K562 (cell line): ENCODE measurements at regions not wholly inside any gene's neighbourhood (a gene's known extent, or its start where the extent isn't known, plus 50 kb on each side); places are given as distances from the start of the nearest gene placed in this dataset.
A peak's percentile ranks its signal among the peaks of the same experiment; 100 is the strongest.

ENCODE experiments used
- ATAC-seq: fragments of 200-7000 bp; cut with Tn5 transposase; 3 replicates; pipeline ENCODE4 v1.9.1; 2020; ENCODE audit warnings: moderate library complexity
- BruUV-seq: library from RNA; stranded (reverse); fragments of 400-500 nt; replicated peaks from 2 replicates; lab custom pipeline; 2021; lab: Mats Ljungman, UMichigan
- CTCF ChIA-PET: fragments of 300-600 bp; formaldehyde crosslinking; extraction: SDS; loops from one replicate; lab custom pipeline; 2021; ENCODE audit warnings: low intra/inter-chr PET ratio; lab: Yijun Ruan, JAX
- POLR2A ChIA-PET: fragments of 300-600, 350-650 bp; sonication (Branson Sonifier 250); formaldehyde crosslinking; extraction: SDS; loops from one replicate; lab custom pipeline; 2021; ENCODE audit warnings: antibody characterized with exemption, inconsistent platforms; lab: Yijun Ruan, JAX
- DNase-seq, 4 experiments: peaks; one replicate each; pipeline versions ENCODE4 v3.0.0 to v3.0.0-alpha.2; 2011 to 2018; ENCODE audit warnings: low spot score in 3 of 4, mixed read lengths in 3 of 4; ENCODE audit errors: extremely low read depth in 1 of 4
- FAIRE-seq: peaks from 2 replicates; lab custom pipeline; 2011; peaks lifted over from hg19 to GRCh38; lab: Jason Lieb, UNC
- H2AFZ ChIP-seq: 2 replicates; pipeline ENCODE4 v1.6.0; 2011; ENCODE audit warnings: low read depth, low read length, control low read depth, inconsistent platforms
- H3K27ac ChIP-seq: fragments of 200-600 bp; 3 replicates; pipeline ENCODE4 v1.8.0; 2011; ENCODE audit warnings: low read depth, mild to moderate bottlenecking, control low read depth, inconsistent platforms, low read length, moderate library complexity, mixed read lengths; ENCODE audit errors: extremely low read depth
- H3K27me3 ChIP-seq, 2 experiments: fragments of 300-600 bp in 1 of 2; 2 replicates in 1 of 2; 3 replicates in 1 of 2; pipeline versions ENCODE4 v1.6.0 to v1.8.0; 2011; ENCODE audit warnings: inconsistent platforms in 2 of 2, low read length in 2 of 2, mild to moderate bottlenecking in 1 of 2, mixed read lengths in 1 of 2, moderate library complexity in 1 of 2; ENCODE audit not compliant: control insufficient read depth in 2 of 2, insufficient read depth in 2 of 2
- H3K36me3 ChIP-seq: fragments of 300-600 bp; 3 replicates; pipeline ENCODE4 v1.8.0; 2011; ENCODE audit warnings: mild to moderate bottlenecking, low read length, inconsistent platforms; ENCODE audit not compliant: control insufficient read depth, insufficient read depth
- H3K4me1 ChIP-seq, 2 experiments: fragments of 200-600 bp in 1 of 2; replicated peaks in 1 of 2; 2 replicates in 1 of 2; 3 replicates in 1 of 2; pipeline versions ENCODE4 v1.5.1 to v1.8.0; 2011; ENCODE audit warnings: inconsistent platforms in 2 of 2, low read length in 2 of 2, mild to moderate bottlenecking in 1 of 2, mixed read lengths in 1 of 2, moderate library complexity in 1 of 2; ENCODE audit not compliant: control insufficient read depth in 2 of 2, insufficient read depth in 2 of 2
- H3K4me2 ChIP-seq: 2 replicates; pipeline ENCODE4 v1.6.1; 2011; ENCODE audit warnings: low read length, control low read depth, inconsistent platforms, mixed read lengths; ENCODE audit not compliant: insufficient read depth
- H3K4me3 ChIP-seq: fragments of 200-600 bp; sonication (generic), shearing (Covaris generic); 2 replicates; pipeline ENCODE4 v1.5.1; 2016; ENCODE audit warnings: control low read depth, inconsistent platforms
- H3K79me2 ChIP-seq: fragments of 200-600 bp; 3 replicates; pipeline ENCODE4 v1.8.0; 2011; ENCODE audit warnings: low read length, inconsistent platforms; ENCODE audit not compliant: control insufficient read depth, insufficient read depth
- H3K9ac ChIP-seq, 2 experiments: 2 replicates each; pipeline versions ENCODE4 v1.6.0 to v1.6.1; 2011; ENCODE audit warnings: low read depth in 2 of 2, low read length in 2 of 2, control low read depth in 1 of 2, inconsistent platforms in 1 of 2, mild to moderate bottlenecking in 1 of 2, mixed read lengths in 1 of 2; ENCODE audit not compliant: insufficient read depth in 1 of 2
- H3K9me1 ChIP-seq: one replicate; pipeline ENCODE4 v1.6.0; 2011; ENCODE audit warnings: inconsistent platforms, mild to moderate bottlenecking, low read length, moderate library complexity; ENCODE audit not compliant: control insufficient read depth, insufficient read depth
- H3K9me3 ChIP-seq: replicated peaks from 2 replicates; pipeline ENCODE4 v1.5.1; 2011; ENCODE audit warnings: low read depth, low read length, inconsistent platforms; ENCODE audit not compliant: control insufficient read depth, insufficient read depth
- H4K20me1 ChIP-seq: replicated peaks from 2 replicates; pipeline ENCODE4 v1.6.1; 2011; ENCODE audit warnings: low read length, inconsistent platforms, mixed read lengths; ENCODE audit not compliant: control insufficient read depth, insufficient read depth
- ATF1 ChIP-seq, 2 experiments: fragments of 450-650 bp in 1 of 2; IDR thresholded peaks; 2 replicates each; pipeline ENCODE4 v1.6.1; 2016; ENCODE audit warnings: missing compliant biosample characterization in 1 of 2, missing genetic modification characterization in 1 of 2
- HSF4 ChIP-seq: fragments of 250-450 bp; sonication (Bioruptor Pico); IDR thresholded peaks from 2 replicates; pipeline ENCODE4 v2.1.2; 2022; ENCODE audit warnings: mild to moderate bottlenecking, moderate library complexity, borderline replicate concordance
- IRF2 ChIP-seq: sonication (generic); formaldehyde crosslinking; IDR thresholded peaks from 2 replicates; pipeline ENCODE4 v1.8.1; 2022; ENCODE audit warnings: mild to moderate bottlenecking, missing genetic modification reagents
- KLF10 ChIP-seq: fragments of 250-450 bp; sonication (Bioruptor Pico); IDR thresholded peaks from 2 replicates; pipeline ENCODE4 v1.6.1; 2021; ENCODE audit warnings: matching md5 sums
- MAFK ChIP-seq: IDR thresholded peaks from 2 replicates; pipeline ENCODE4 v1.6.1; 2011; ENCODE audit warnings: low read length, improper control_type of control experiment
- NR1H2 ChIP-seq: sonication (generic); formaldehyde crosslinking; IDR thresholded peaks from 2 replicates; pipeline ENCODE4 v1.4.0; 2020; ENCODE audit warnings: mild to moderate bottlenecking, missing genetic modification reagents
- STAT5A ChIP-seq: IDR thresholded peaks from 2 replicates; pipeline ENCODE4 v1.6.1; 2012; ENCODE audit warnings: low read length, inconsistent platforms, borderline replicate concordance
- TRIM28 ChIP-seq: fragments of 450-650 bp; IDR thresholded peaks from 2 replicates; pipeline ENCODE4 v1.6.1; 2017
- ZBTB8A ChIP-seq: fragments of 450-650 bp; IDR thresholded peaks from 2 replicates; pipeline ENCODE4 v1.6.1; 2018; ENCODE audit warnings: mild to moderate bottlenecking, moderate library complexity; ENCODE audit not compliant: partially characterized antibody
- ZKSCAN1 ChIP-seq: fragments of 150-350 bp; IDR thresholded peaks from 2 replicates; pipeline ENCODE4 v1.6.1; 2016; ENCODE audit warnings: low read depth, low read length
- WGBS: fragments of 100-300 bp; shearing (Covaris generic); methylation state at CpG from one replicate; pipeline ENCODE4 v1.1.6; 2016; ENCODE audit warnings: low coverage, mixed read lengths; ENCODE audit not compliant: insufficient coverage; ENCODE audit errors: missing lambda C conversion rate; 5-methylcytosine and 5-hydroxymethylcytosine counted together
- in situ Hi-C: fragments of 300-500 bp; cut with MboI; formaldehyde crosslinking; loops from 4 replicates; pipeline ENCODE4 v1.15.0; 2018; ENCODE audit warnings: inconsistent platforms, mixed read lengths
- intact Hi-C: fragments of 100-400 bp; cut with micrococcal nuclease; formaldehyde crosslinking; loops from 2 replicates; pipeline ENCODE4 v1.14.2; 2022
- TF ChIP-seq, protein P1 (sequence below): sonication (generic); formaldehyde crosslinking; IDR thresholded peaks from 2 replicates; pipeline ENCODE4 v1.8.0; 2022; ENCODE audit warnings: missing genetic modification reagents, mild to moderate bottlenecking, borderline replicate concordance
- TF ChIP-seq, protein P2 (sequence below): fragments of 450-650 bp; IDR thresholded peaks from 2 replicates; pipeline ENCODE4 v1.6.1; 2017; ENCODE audit warnings: antibody characterized with exemption
- TF ChIP-seq, protein P3 (sequence below): fragments of 450-650 bp; formaldehyde crosslinking; IDR thresholded peaks from 2 replicates; pipeline ENCODE4 v1.4.0; 2020; ENCODE audit warnings: mild to moderate bottlenecking, moderate library complexity

DNA sequence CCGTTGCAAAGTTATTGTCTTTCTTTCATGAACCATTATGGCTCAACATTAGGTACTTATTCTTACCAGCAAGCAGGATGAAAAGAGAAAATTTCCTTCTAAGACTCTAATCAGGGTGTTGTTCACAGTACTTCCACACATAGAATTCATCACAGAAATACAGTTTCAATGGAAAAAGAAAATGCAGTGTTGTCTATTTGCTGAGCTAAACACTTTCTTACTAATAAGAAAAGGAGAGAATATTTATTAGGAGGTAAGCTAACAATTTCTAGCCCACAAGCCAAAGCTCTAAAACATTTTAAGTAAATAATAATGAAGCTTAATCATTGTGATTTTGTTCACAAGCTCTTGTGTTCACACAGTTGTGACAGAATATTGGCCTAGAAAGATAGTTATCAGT lies 1772.8 kb upstream of the PCDH7 start:
- H3K27ac ChIP-seq: no peak overlapping the region
- WGBS: 0% methylated on average over 1 of the region's 1 CpG
- CTCF ChIA-PET: no interaction called here
- H2AFZ ChIP-seq: no peak overlapping the region
- no peaks in the 10 kb centered on the region for H3K4me1 ChIP-seq
- POLR2A ChIA-PET: no interaction called here
- no peaks in the 10 kb centered on the region for H3K9me1 ChIP-seq
- in situ Hi-C loops (no loop called here), intact Hi-C loops (no loop called here)
- no peak overlapping the region for H3K9ac ChIP-seq
- H3K27me3 ChIP-seq: no peaks in the 10 kb centered on the region
- BruUV-seq: no TSS peak
- FAIRE-seq: no peak
- no peaks in the 10 kb centered on the region for H3K9me3 ChIP-seq
- H3K4me2 ChIP-seq: no peak overlapping the region
- ATAC-seq: no peak
- no peaks in the 10 kb centered on the region for H4K20me1 ChIP-seq
- no peaks in the 10 kb centered on the region for H3K36me3 ChIP-seq
- no peak for DNase-seq
- TF ChIP-seq IRF2 (no peak), MAFK (0 out of 2 replicates have a peak, but pooled peaks have one; percentile 8)
- no peaks in the 10 kb centered on the region for H3K79me2 ChIP-seq
- no peak overlapping the region for H3K4me3 ChIP-seq

DNA sequence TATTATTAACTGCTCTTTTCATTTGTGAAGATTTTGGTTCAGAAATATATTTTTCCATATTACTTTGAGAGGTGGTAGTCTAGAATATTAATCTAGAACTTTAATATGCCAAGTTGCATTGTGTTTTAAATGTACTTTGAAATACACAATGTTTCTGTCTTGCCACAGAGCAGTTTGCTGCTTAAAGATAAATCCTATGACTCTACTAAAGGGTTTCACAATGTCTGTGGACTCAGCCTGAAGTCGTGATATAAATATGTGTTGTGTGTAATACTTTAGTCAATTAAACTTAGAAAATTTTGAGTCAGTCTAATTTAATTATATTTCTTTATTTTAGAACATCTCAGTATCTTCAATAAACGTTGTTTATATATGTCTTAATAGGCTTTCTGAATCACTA lies 1771.7 kb upstream of the PCDH7 start:
- no peak overlapping the region for H2AFZ ChIP-seq
- no peak overlapping the region for H3K9ac ChIP-seq
- WGBS: 0% methylated on average over 2 of the region's 2 CpGs
- no peak for ATAC-seq
- FAIRE-seq: no peak
- in situ Hi-C loops: no loop called here
- H3K4me1 ChIP-seq: no peaks in the 10 kb centered on the region
- no peaks in the 10 kb centered on the region for H4K20me1 ChIP-seq
- intact Hi-C loops: no loop called here
- no peaks in the 10 kb centered on the region for H3K9me1 ChIP-seq
- no peak overlapping the region for H3K27ac ChIP-seq
- ChIA-PET POLR2A (no interaction called here), CTCF (no interaction called here)
- H3K79me2 ChIP-seq: no peaks in the 10 kb centered on the region
- DNase-seq: no peak
- H3K9me3 ChIP-seq: no peaks in the 10 kb centered on the region
- H3K27me3 ChIP-seq: no peaks in the 10 kb centered on the region
- H3K36me3 ChIP-seq: no peaks in the 10 kb centered on the region
- H3K4me2 ChIP-seq: no peak overlapping the region
- no TSS peak for BruUV-seq
- H3K4me3 ChIP-seq: no peak overlapping the region
- TF ChIP-seq, protein P1, sequence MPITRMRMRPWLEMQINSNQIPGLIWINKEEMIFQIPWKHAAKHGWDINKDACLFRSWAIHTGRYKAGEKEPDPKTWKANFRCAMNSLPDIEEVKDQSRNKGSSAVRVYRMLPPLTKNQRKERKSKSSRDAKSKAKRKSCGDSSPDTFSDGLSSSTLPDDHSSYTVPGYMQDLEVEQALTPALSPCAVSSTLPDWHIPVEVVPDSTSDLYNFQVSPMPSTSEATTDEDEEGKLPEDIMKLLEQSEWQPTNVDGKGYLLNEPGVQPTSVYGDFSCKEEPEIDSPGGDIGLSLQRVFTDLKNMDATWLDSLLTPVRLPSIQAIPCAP (CRISPR knock-in tag): no peak
- TF ChIP-seq ATF1 (CRISPR knock-in tag; IDR thresholded peaks at IDR 0.05) (no peak), ATF1 (tag; IDR thresholded peaks at IDR 0.05) (no peak), STAT5A (no peak), TRIM28 (no peak), NR1H2 (CRISPR knock-in tag) (no peak), HSF4 (no peak), KLF10 (CRISPR knock-in tag) (no peak), ZKSCAN1 (no peak), ZBTB8A (no peak)
- TF ChIP-seq, protein P2, sequence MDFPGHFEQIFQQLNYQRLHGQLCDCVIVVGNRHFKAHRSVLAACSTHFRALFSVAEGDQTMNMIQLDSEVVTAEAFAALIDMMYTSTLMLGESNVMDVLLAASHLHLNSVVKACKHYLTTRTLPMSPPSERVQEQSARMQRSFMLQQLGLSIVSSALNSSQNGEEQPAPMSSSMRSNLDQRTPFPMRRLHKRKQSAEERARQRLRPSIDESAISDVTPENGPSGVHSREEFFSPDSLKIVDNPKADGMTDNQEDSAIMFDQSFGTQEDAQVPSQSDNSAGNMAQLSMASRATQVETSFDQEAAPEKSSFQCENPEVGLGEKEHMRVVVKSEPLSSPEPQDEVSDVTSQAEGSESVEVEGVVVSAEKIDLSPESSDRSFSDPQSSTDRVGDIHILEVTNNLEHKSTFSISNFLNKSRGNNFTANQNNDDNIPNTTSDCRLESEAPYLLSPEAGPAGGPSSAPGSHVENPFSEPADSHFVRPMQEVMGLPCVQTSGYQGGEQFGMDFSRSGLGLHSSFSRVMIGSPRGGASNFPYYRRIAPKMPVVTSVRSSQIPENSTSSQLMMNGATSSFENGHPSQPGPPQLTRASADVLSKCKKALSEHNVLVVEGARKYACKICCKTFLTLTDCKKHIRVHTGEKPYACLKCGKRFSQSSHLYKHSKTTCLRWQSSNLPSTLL: no peak
- TF ChIP-seq, protein P3, sequence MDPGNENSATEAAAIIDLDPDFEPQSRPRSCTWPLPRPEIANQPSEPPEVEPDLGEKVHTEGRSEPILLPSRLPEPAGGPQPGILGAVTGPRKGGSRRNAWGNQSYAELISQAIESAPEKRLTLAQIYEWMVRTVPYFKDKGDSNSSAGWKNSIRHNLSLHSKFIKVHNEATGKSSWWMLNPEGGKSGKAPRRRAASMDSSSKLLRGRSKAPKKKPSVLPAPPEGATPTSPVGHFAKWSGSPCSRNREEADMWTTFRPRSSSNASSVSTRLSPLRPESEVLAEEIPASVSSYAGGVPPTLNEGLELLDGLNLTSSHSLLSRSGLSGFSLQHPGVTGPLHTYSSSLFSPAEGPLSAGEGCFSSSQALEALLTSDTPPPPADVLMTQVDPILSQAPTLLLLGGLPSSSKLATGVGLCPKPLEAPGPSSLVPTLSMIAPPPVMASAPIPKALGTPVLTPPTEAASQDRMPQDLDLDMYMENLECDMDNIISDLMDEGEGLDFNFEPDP (CRISPR knock-in tag): no peak
